Adrenal gland (tissue), 5 donors: ENCODE measurements at regions not wholly inside any gene's neighbourhood (a gene's known extent, or its start where the extent isn't known, plus 50 kb on each side); places are given as distances from the start of the nearest gene placed in this dataset.

Experiments used
- POLR2A ChIP-seq, 2 donors: fragments of 450-650 bp; IDR thresholded peaks; one replicate each; pipeline ENCODE4 v1.6.1; 2017; ENCODE audit warnings: antibody characterized with exemption in 2 of 2, mild to moderate bottlenecking in 2 of 2, moderate library complexity in 1 of 2
- TF ChIP-seq, protein P1 (sequence below), 6 experiments: fragments of 450-650 bp in 4 of 6; fragments of 200-600 bp in 2 of 6; sonication (generic) in 1 of 6; IDR thresholded peaks; 1 replicate in 5 of 6; 2 replicates in 1 of 6; pipeline versions ENCODE4 v1.5.1 to v1.8.0; 2016 to 2021; ENCODE audit warnings: antibody characterized with exemption in 6 of 6, mild to moderate bottlenecking in 2 of 6, moderate library complexity in 1 of 6
- donor health status: DM: no; HTN: no; CAD: no.

DNA sequence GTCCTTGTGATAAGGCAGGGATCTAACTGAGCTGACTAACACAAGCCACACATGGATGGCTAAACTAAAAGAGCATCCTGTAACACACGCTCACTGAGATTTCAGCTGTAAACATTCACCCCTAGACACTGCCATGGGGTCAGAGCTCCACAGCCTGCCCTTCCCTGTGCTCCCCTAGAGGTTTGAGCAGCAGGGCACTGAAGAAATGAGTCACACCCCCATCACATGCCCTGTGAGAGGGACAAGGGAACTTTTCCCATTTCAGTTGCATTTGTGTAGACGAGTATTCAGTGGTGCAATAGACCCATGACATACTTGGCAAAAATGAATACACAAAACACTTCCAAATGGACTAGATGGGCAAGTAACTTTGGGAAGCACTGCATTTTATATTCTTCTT lies 402.4 kb upstream of the LRRTM1 start:
- no peak for TF ChIP-seq POLR2A (IDR thresholded peaks at IDR 0.05)
- TF ChIP-seq, protein P1, sequence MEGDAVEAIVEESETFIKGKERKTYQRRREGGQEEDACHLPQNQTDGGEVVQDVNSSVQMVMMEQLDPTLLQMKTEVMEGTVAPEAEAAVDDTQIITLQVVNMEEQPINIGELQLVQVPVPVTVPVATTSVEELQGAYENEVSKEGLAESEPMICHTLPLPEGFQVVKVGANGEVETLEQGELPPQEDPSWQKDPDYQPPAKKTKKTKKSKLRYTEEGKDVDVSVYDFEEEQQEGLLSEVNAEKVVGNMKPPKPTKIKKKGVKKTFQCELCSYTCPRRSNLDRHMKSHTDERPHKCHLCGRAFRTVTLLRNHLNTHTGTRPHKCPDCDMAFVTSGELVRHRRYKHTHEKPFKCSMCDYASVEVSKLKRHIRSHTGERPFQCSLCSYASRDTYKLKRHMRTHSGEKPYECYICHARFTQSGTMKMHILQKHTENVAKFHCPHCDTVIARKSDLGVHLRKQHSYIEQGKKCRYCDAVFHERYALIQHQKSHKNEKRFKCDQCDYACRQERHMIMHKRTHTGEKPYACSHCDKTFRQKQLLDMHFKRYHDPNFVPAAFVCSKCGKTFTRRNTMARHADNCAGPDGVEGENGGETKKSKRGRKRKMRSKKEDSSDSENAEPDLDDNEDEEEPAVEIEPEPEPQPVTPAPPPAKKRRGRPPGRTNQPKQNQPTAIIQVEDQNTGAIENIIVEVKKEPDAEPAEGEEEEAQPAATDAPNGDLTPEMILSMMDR (IDR thresholded peaks at IDR 0.05): no peak
